Keratinocyte (primary cell): ENCODE measurements at regions not wholly inside any gene's neighbourhood (a gene's known extent, or its start where the extent isn't known, plus 50 kb on each side); places are given as distances from the start of the nearest gene placed in this dataset.

Source experiments
- DNase-seq: peaks from one replicate; pipeline ENCODE4 v3.0.0-alpha.2; 2011; ENCODE audit warnings: low read depth, missing footprints, low spot score
- FAIRE-seq: peaks from 2 replicates; lab custom pipeline; 2011; peaks lifted over from hg19 to GRCh38; lab: Jason Lieb, UNC
- H2AFZ ChIP-seq: 2 replicates; pipeline ENCODE4 v1.6.0; 2012; ENCODE audit warnings: low read length, control low read depth, inconsistent platforms; ENCODE audit not compliant: control insufficient read depth
- H3K27ac ChIP-seq: 2 replicates; pipeline ENCODE4 v1.5.1; 2011; ENCODE audit warnings: low read length; ENCODE audit not compliant: control insufficient read depth, insufficient read depth
- H3K27me3 ChIP-seq: 3 replicates; pipeline ENCODE4 v1.6.0; 2011; ENCODE audit warnings: low read length; ENCODE audit not compliant: control insufficient read depth, insufficient read depth; ENCODE audit errors: extremely low read depth
- H3K36me3 ChIP-seq, 2 experiments: 2 replicates in 1 of 2; 3 replicates in 1 of 2; pipeline ENCODE4 v1.5.1; 2011; ENCODE audit warnings: low read length in 2 of 2, mild to moderate bottlenecking in 1 of 2; ENCODE audit not compliant: control insufficient read depth in 2 of 2, insufficient read depth in 2 of 2; ENCODE audit errors: extremely low read depth in 1 of 2
- H3K4me1 ChIP-seq: 3 replicates; pipeline ENCODE4 v1.5.1; 2011; ENCODE audit warnings: low read length; ENCODE audit not compliant: control insufficient read depth, insufficient read depth; ENCODE audit errors: extremely low read depth
- H3K4me2 ChIP-seq: 3 replicates; pipeline ENCODE4 v1.6.0; 2011; ENCODE audit warnings: low read depth, low read length; ENCODE audit not compliant: control insufficient read depth, insufficient read depth; ENCODE audit errors: extremely low read depth
- H3K4me3 ChIP-seq, 3 experiments: fragments of 200-600 bp in 1 of 3; sonication (generic) in 1 of 3; 2 replicates in 2 of 3; 3 replicates in 1 of 3; pipeline ENCODE4 v1.5.1; 2011 to 2016; ENCODE audit warnings: low read length in 3 of 3, mild to moderate bottlenecking in 3 of 3, control low read depth in 2 of 3, inconsistent platforms in 1 of 3, low read depth in 1 of 3, mixed read lengths in 1 of 3, mixed run types in 1 of 3, moderate library complexity in 1 of 3; ENCODE audit not compliant: control insufficient read depth in 2 of 3, insufficient read depth in 2 of 3; ENCODE audit errors: extremely low read depth in 1 of 3
- H3K79me2 ChIP-seq: 2 replicates; pipeline ENCODE4 v1.6.0; 2012; ENCODE audit warnings: low read length; ENCODE audit not compliant: control insufficient read depth, insufficient read depth
- H3K9ac ChIP-seq: 3 replicates; pipeline ENCODE4 v1.6.0; 2011; ENCODE audit warnings: low read length; ENCODE audit not compliant: control insufficient read depth, insufficient read depth; ENCODE audit errors: extremely low read depth
- H3K9me1 ChIP-seq: 3 replicates; pipeline ENCODE4 v1.6.0; 2011; ENCODE audit warnings: low read length; ENCODE audit not compliant: control insufficient read depth, insufficient read depth; ENCODE audit errors: extremely low read depth
- H3K9me3 ChIP-seq: 2 replicates; pipeline ENCODE4 v1.5.1; 2012; ENCODE audit warnings: low read depth, low read length; ENCODE audit not compliant: control insufficient read depth
- H4K20me1 ChIP-seq: 3 replicates; pipeline ENCODE4 v1.6.0; 2011; ENCODE audit warnings: low read length; ENCODE audit not compliant: control insufficient read depth, insufficient read depth; ENCODE audit errors: extremely low read depth
- CTCF ChIP-seq, 3 experiments: IDR thresholded peaks in 1 of 3; conservative IDR thresholded peaks in 1 of 3; optimal IDR thresholded peaks in 1 of 3; 2 replicates in 2 of 3; 3 replicates in 1 of 3; pipeline versions ENCODE3 to v1.5.1; 2011; ENCODE audit warnings: low read length in 3 of 3, mild to moderate bottlenecking in 3 of 3, moderate library complexity in 2 of 3, control low read depth in 1 of 3, inconsistent platforms in 1 of 3; ENCODE audit not compliant: insufficient read depth in 2 of 3; ENCODE audit errors: extremely low read depth in 1 of 3
- EZH2 ChIP-seq: IDR thresholded peaks from one replicate; pipeline ENCODE4 v1.6.1; 2012; ENCODE audit warnings: inconsistent platforms, mild to moderate bottlenecking, low read length, moderate library complexity
- dilution Hi-C: fragments of 300-500 bp; cut with MboI; formaldehyde crosslinking; loops from one replicate; pipeline ENCODE4 v1.7.0; 2020; ENCODE audit warnings: low sequenced_read_pairs; ENCODE audit not compliant: extremely low pct_ligation_motif_present

GRCh38 chr12:75863533-75863932 is 168.0 kb downstream of the PHLDA1 start:
- DNase-seq: no peak
- Histone ChIP-seq H2AFZ (peak overlapping the region; percentile 14), H3K79me2 (no peaks in the 10 kb centered on the region), H3K4me1 (peaks cover 46% of the 10 kb centered on the region), H3K4me2 (peak overlapping the region; percentile 60), H3K4me3 (no peak overlapping the region), H3K36me3 (no peaks in the 10 kb centered on the region), H3K9me3 (no peaks in the 10 kb centered on the region), H3K9ac (peak overlapping the region; percentile 76), H3K27me3 (no peaks in the 10 kb centered on the region), H3K9me1 (no peaks in the 10 kb centered on the region), H3K27ac (peak overlapping the region; percentile 95), H4K20me1 (no peaks in the 10 kb centered on the region)
- dilution Hi-C loops: no loop called here
- peak; percentile 59 for FAIRE-seq
- no peak for TF ChIP-seq CTCF (optimal IDR thresholded peaks at IDR 0.05 in 1 of 3, IDR thresholded peaks at IDR 0.05 in 1 of 3, conservative IDR thresholded peaks at IDR 0.05 in 1 of 3; ENCODE audit: extremely low read depth in 1 of 3, insufficient read depth in 2 of 3, low read length in 3 of 3)
- no peak for TF ChIP-seq EZH2

GRCh38 chr12:75862692-75863471 is 168.7 kb downstream of the PHLDA1 start:
- Histone ChIP-seq H3K4me2 (peak overlapping the region; percentile 60), H3K4me3 (no peak overlapping the region), H3K9me3 (no peaks in the 10 kb centered on the region), H3K4me1 (peaks cover 46% of the 10 kb centered on the region), H3K79me2 (no peaks in the 10 kb centered on the region), H3K27me3 (no peaks in the 10 kb centered on the region), H3K9ac (peak overlapping the region; percentile 76), H3K9me1 (no peaks in the 10 kb centered on the region), H2AFZ (peak overlapping the region; percentile 17), H4K20me1 (no peaks in the 10 kb centered on the region), H3K27ac (peak overlapping the region; percentile 95), H3K36me3 (no peaks in the 10 kb centered on the region)
- FAIRE-seq (peak; percentile 94), DNase-seq (peak; percentile 78)
- dilution Hi-C loops: no loop called here
- TF ChIP-seq CTCF (optimal IDR thresholded peaks at IDR 0.05 in 1 of 3, IDR thresholded peaks at IDR 0.05 in 1 of 3, conservative IDR thresholded peaks at IDR 0.05 in 1 of 3; ENCODE audit: extremely low read depth in 1 of 3, insufficient read depth in 2 of 3, low read length in 3 of 3): no peak
